ENCODE measurements at regions not wholly inside any gene's neighbourhood (a gene's known extent, or its start where the extent isn't known, plus 50 kb on each side); places are given as distances from the start of the nearest gene placed in this dataset.

DNA sequence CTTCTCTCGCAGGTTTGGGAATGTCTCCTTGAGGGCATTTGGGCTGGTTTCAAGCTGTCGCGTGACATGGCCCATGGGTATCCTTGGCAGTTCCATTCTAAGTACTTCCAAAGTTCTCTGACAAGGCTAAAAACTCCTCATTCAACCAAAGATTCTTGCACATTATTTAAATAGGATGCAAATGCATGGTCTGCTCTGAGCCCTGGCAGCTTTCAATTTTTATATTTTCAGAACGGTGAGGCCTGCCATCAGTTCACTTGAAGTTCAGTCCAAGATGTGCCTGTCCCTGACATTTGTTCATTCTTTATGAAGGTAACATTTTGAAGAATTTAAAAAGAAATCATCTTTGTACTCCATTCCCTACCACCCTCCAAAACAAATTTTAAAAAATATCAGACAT is 160.0 kb downstream of the KCNA5 start:
- peaks cover 0 to under 1% of the 10 kb centered on the region in 2 experiments for H3K36me3 ChIP-seq (replicated peaks in 1 of 2; ENCODE audit: control insufficient read depth in 1 of 2, insufficient read depth in 2 of 2, low read length in 1 of 2)
- H3K4me3 ChIP-seq (ENCODE audit: low read depth in 2 of 2, low read length in 1 of 2), result no peak overlapping the region
- peaks cover 0 to 7% of the 10 kb centered on the region in 2 experiments; a peak in 1 of 4 replicates for H3K4me1 ChIP-seq (ENCODE audit: control insufficient read depth in 1 of 2, insufficient read depth in 2 of 2, low read depth in 1 of 2, low read length in 1 of 2)
- no peak for TF ChIP-seq FOSL2 (IDR thresholded peaks at IDR 0.05; ENCODE audit: borderline replicate concordance, low read depth)
- TF ChIP-seq RCOR1 (IDR thresholded peaks at IDR 0.05; ENCODE audit: low read length), result no peak
- TF ChIP-seq, protein P1, sequence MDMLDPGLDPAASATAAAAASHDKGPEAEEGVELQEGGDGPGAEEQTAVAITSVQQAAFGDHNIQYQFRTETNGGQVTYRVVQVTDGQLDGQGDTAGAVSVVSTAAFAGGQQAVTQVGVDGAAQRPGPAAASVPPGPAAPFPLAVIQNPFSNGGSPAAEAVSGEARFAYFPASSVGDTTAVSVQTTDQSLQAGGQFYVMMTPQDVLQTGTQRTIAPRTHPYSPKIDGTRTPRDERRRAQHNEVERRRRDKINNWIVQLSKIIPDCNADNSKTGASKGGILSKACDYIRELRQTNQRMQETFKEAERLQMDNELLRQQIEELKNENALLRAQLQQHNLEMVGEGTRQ (IDR thresholded peaks at IDR 0.05; ENCODE audit: borderline replicate concordance, low read depth, low read length), result no peak
- TF ChIP-seq RFX5 (IDR thresholded peaks at IDR 0.05; ENCODE audit: low read length), result no peak
- TF ChIP-seq MEF2A (IDR thresholded peaks at IDR 0.05; ENCODE audit: borderline replicate concordance, low read depth), result no peak
- TF ChIP-seq RXRA (IDR thresholded peaks at IDR 0.05; ENCODE audit: borderline replicate concordance, low read depth), result no peak
- no peak for TF ChIP-seq EZH2phosphoT487 (IDR thresholded peaks at IDR 0.05; ENCODE audit: borderline replicate concordance, low read depth)
- TF ChIP-seq TCF12 (IDR thresholded peaks at IDR 0.05), result no peak
- no peak for TF ChIP-seq FOXJ3 (CRISPR knock-in tag; IDR thresholded peaks at IDR 0.05)
- no peak overlapping the region for H3K4me2 ChIP-seq
- no peaks in the 10 kb centered on the region for H3K27me3 ChIP-seq (ENCODE audit: insufficient read depth)
- no peaks in the 10 kb centered on the region for H3K9me2 ChIP-seq
- 91% methylated on average over 4 of the region's 4 CpGs for WGBS (ENCODE audit: low lambda C conversion rate)
- no peaks in the 10 kb centered on the region for H3K9me3 ChIP-seq
- no peaks in the 10 kb centered on the region for H3K79me2 ChIP-seq (ENCODE audit: insufficient read depth)
- H3F3A ChIP-seq (replicated peaks; ENCODE audit: insufficient read depth), result no peaks in the 10 kb centered on the region
- ChIA-PET POLR2A (no interaction called here), CTCF (interaction anchor here (0.8 to 1.1 kb wide), 2 partner anchors 10 to 346 kb away, joined by 3 read pairs; no protein-coding TSS in a partner anchor)
- H3K27ac ChIP-seq (ENCODE audit: low read depth in 2 of 2, low read length in 1 of 2), result no peak overlapping the region
- H2AFZ ChIP-seq (ENCODE audit: low read depth), result no peak overlapping the region
- no peaks in the 10 kb centered on the region for H4K20me1 ChIP-seq (ENCODE audit: insufficient read depth)
- H3K9ac ChIP-seq, result no peak overlapping the region
- no peak for DNase-seq

DNA sequence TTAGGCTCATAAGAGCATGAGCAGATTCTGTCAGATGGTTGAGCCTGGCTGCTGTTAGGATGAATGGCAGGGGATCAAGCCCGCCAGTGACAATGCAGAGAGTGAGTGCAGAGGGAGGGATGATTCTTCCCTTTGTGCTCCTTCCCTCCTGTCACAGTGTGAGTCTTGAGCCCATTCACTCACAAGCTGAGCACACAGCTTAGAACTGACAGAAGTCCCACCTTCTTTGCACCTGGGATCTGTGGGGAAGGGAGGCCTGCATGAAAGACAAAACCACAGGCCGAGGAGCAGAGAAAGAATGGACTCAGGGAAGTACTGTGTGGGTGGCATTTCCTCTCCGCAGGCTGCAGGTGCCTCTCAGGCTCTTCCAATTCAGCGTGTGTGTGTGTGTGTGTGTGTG is 160.6 kb downstream of the KCNA5 start:
- Histone ChIP-seq H3K9ac (no peak overlapping the region), H3K27me3 (ENCODE audit: insufficient read depth) (no peaks in the 10 kb centered on the region), H3K36me3 (replicated peaks in 1 of 2; ENCODE audit: control insufficient read depth in 1 of 2, insufficient read depth in 2 of 2, low read length in 1 of 2) (no peaks in the 10 kb centered on the region), H3K4me2 (no peak overlapping the region), H3K9me2 (no peaks in the 10 kb centered on the region), H3F3A (replicated peaks; ENCODE audit: insufficient read depth) (no peaks in the 10 kb centered on the region), H3K9me3 (no peaks in the 10 kb centered on the region), H4K20me1 (ENCODE audit: insufficient read depth) (no peaks in the 10 kb centered on the region), H3K4me3 (ENCODE audit: low read depth in 2 of 2, low read length in 1 of 2) (no peak overlapping the region), H2AFZ (ENCODE audit: low read depth) (no peak overlapping the region), H3K79me2 (ENCODE audit: insufficient read depth) (no peaks in the 10 kb centered on the region), H3K4me1 (ENCODE audit: control insufficient read depth in 1 of 2, insufficient read depth in 2 of 2, low read depth in 1 of 2, low read length in 1 of 2) (peaks cover 0 to 7% of the 10 kb centered on the region in 2 experiments; a peak in 1 of 4 replicates), H3K27ac (ENCODE audit: low read depth in 2 of 2, low read length in 1 of 2) (no peak overlapping the region)
- ChIA-PET POLR2A (no interaction called here), CTCF (interaction anchor here (0.8 to 1.1 kb wide), 2 partner anchors 10 to 347 kb away, joined by 3 read pairs; no protein-coding TSS in a partner anchor)
- TF ChIP-seq TCF12 (IDR thresholded peaks at IDR 0.05) (no peak), YY1 (IDR thresholded peaks at IDR 0.05; ENCODE audit: low read depth) (no peak), NFIC (IDR thresholded peaks at IDR 0.05; ENCODE audit: borderline replicate concordance) (no peak), FOXJ3 (CRISPR knock-in tag; IDR thresholded peaks at IDR 0.05) (no peak), POLR2AphosphoS5 (IDR thresholded peaks at IDR 0.05; ENCODE audit: low read depth, low read length) (no peak), MEF2A (IDR thresholded peaks at IDR 0.05; ENCODE audit: borderline replicate concordance, low read depth) (no peak), SMC3 (IDR thresholded peaks at IDR 0.05; ENCODE audit: low read depth, low read length) (no peak), EZH2phosphoT487 (IDR thresholded peaks at IDR 0.05; ENCODE audit: borderline replicate concordance, low read depth) (no peak), CHD2 (IDR thresholded peaks at IDR 0.05; ENCODE audit: low read length, partially characterized antibody) (no peak), ELF1 (IDR thresholded peaks at IDR 0.05) (no peak), FOSL2 (IDR thresholded peaks at IDR 0.05; ENCODE audit: borderline replicate concordance, low read depth) (no peak), TAF1 (IDR thresholded peaks at IDR 0.05; ENCODE audit: borderline replicate concordance, low read depth, low read length) (no peak), FOXM1 (IDR thresholded peaks at IDR 0.05; ENCODE audit: low read depth) (no peak), RAD21 (IDR thresholded peaks at IDR 0.05; ENCODE audit: low read length) (no peak), RFX5 (IDR thresholded peaks at IDR 0.05; ENCODE audit: low read length) (no peak), EP300 (IDR thresholded peaks at IDR 0.05; ENCODE audit: borderline replicate concordance in 1 of 2, low read depth in 1 of 2, low read length in 1 of 2) (no peak), RCOR1 (IDR thresholded peaks at IDR 0.05; ENCODE audit: low read length) (no peak)
- TF ChIP-seq, protein P1 (IDR thresholded peaks at IDR 0.05; ENCODE audit: borderline replicate concordance, low read depth, low read length), result no peak
- TF ChIP-seq, protein P2, sequence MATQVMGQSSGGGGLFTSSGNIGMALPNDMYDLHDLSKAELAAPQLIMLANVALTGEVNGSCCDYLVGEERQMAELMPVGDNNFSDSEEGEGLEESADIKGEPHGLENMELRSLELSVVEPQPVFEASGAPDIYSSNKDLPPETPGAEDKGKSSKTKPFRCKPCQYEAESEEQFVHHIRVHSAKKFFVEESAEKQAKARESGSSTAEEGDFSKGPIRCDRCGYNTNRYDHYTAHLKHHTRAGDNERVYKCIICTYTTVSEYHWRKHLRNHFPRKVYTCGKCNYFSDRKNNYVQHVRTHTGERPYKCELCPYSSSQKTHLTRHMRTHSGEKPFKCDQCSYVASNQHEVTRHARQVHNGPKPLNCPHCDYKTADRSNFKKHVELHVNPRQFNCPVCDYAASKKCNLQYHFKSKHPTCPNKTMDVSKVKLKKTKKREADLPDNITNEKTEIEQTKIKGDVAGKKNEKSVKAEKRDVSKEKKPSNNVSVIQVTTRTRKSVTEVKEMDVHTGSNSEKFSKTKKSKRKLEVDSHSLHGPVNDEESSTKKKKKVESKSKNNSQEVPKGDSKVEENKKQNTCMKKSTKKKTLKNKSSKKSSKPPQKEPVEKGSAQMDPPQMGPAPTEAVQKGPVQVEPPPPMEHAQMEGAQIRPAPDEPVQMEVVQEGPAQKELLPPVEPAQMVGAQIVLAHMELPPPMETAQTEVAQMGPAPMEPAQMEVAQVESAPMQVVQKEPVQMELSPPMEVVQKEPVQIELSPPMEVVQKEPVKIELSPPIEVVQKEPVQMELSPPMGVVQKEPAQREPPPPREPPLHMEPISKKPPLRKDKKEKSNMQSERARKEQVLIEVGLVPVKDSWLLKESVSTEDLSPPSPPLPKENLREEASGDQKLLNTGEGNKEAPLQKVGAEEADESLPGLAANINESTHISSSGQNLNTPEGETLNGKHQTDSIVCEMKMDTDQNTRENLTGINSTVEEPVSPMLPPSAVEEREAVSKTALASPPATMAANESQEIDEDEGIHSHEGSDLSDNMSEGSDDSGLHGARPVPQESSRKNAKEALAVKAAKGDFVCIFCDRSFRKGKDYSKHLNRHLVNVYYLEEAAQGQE (IDR thresholded peaks at IDR 0.05; ENCODE audit: low read depth, low read length), result no peak
- 73% methylated on average over 4 of the region's 4 CpGs for WGBS (ENCODE audit: low lambda C conversion rate)
- no peak for DNase-seq
